ENCODE measurements at regions not wholly inside any gene's neighbourhood (a gene's known extent, or its start where the extent isn't known, plus 50 kb on each side); places are given as distances from the start of the nearest gene placed in this dataset.

GRCh38 chrX:107560041-107560440, 68.3 kb upstream of the PRPS1 start:
- TF ChIP-seq, protein P1, sequence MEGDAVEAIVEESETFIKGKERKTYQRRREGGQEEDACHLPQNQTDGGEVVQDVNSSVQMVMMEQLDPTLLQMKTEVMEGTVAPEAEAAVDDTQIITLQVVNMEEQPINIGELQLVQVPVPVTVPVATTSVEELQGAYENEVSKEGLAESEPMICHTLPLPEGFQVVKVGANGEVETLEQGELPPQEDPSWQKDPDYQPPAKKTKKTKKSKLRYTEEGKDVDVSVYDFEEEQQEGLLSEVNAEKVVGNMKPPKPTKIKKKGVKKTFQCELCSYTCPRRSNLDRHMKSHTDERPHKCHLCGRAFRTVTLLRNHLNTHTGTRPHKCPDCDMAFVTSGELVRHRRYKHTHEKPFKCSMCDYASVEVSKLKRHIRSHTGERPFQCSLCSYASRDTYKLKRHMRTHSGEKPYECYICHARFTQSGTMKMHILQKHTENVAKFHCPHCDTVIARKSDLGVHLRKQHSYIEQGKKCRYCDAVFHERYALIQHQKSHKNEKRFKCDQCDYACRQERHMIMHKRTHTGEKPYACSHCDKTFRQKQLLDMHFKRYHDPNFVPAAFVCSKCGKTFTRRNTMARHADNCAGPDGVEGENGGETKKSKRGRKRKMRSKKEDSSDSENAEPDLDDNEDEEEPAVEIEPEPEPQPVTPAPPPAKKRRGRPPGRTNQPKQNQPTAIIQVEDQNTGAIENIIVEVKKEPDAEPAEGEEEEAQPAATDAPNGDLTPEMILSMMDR (IDR thresholded peaks at IDR 0.05): no peak
- TF ChIP-seq POLR2A (IDR thresholded peaks at IDR 0.05): no peak
